ENCODE measurements at regions not wholly inside any gene's neighbourhood (a gene's known extent, or its start where the extent isn't known, plus 50 kb on each side); places are given as distances from the start of the nearest gene placed in this dataset.
"Not testable (repeated sequence)": the region's sequence is repeated elsewhere in the genome, so short reads cannot be mapped to it uniquely, and the experiment has no call there.

- POLR2A ChIA-PET: no interaction called here
- TF ChIP-seq CTCF (IDR thresholded peaks at IDR 0.05; ENCODE audit: insufficient read depth, low read length, missing control alignments): no peak
- DNase-seq (ENCODE audit: low read depth, low spot score): no peak
- no peak overlapping the region for H3K4me3 ChIP-seq (ENCODE audit: low read depth, low read length)
- CTCF ChIA-PET: no interaction called here
Measured at GRCh38 chr12:66751432-66752113, 72.7 kb upstream of the GRIP1 start.

GRCh38 chr12:66753810-66754209 is 74.9 kb upstream of the GRIP1 start:
- POLR2A ChIA-PET: no interaction called here
- TF ChIP-seq CTCF (IDR thresholded peaks at IDR 0.05; ENCODE audit: insufficient read depth, low read length, missing control alignments): no peak
- no peak overlapping the region for H3K4me3 ChIP-seq (ENCODE audit: low read depth, low read length)
- DNase-seq (ENCODE audit: low read depth, low spot score): no peak
- CTCF ChIA-PET: no interaction called here

- H3K4me3 ChIP-seq (ENCODE audit: low read depth, low read length): no peak overlapping the region
- ChIA-PET CTCF (no interaction called here), POLR2A (no interaction called here)
- no peak for TF ChIP-seq CTCF (IDR thresholded peaks at IDR 0.05; ENCODE audit: insufficient read depth, low read length, missing control alignments)
- DNase-seq (ENCODE audit: low read depth, low spot score): no peak
Measured at GRCh38 chr12:66755727-66756395, 77.0 kb upstream of the GRIP1 start.

- ChIA-PET POLR2A (no interaction called here), CTCF (no interaction called here)
- no peak for DNase-seq (ENCODE audit: low read depth, low spot score)
- TF ChIP-seq CTCF (IDR thresholded peaks at IDR 0.05; ENCODE audit: insufficient read depth, low read length, missing control alignments): no peak
- H3K4me3 ChIP-seq (ENCODE audit: low read depth, low read length): no peak overlapping the region
Measured at GRCh38 chr12:66756631-66757030, 77.8 kb upstream of the GRIP1 start.

- DNase-seq (ENCODE audit: low read depth, low spot score); CTCF ChIA-PET; POLR2A ChIA-PET; H3K4me3 ChIP-seq (ENCODE audit: low read depth, low read length): not testable (repeated sequence)
Measured at GRCh38 chr12:66760122-66760521, 81.2 kb upstream of the GRIP1 start.

GRCh38 chr12:66763467-66763866 is 84.6 kb upstream of the GRIP1 start:
- CTCF ChIA-PET: no interaction called here
- TF ChIP-seq CTCF (IDR thresholded peaks at IDR 0.05; ENCODE audit: insufficient read depth, low read length, missing control alignments): no peak
- POLR2A ChIA-PET: no interaction called here

GRCh38 chr12:66765204-66765603 is 86.3 kb upstream of the GRIP1 start:
- no peak overlapping the region for H3K4me3 ChIP-seq (ENCODE audit: low read depth, low read length)
- no peak for DNase-seq (ENCODE audit: low read depth, low spot score)
- CTCF ChIA-PET: no interaction called here
- POLR2A ChIA-PET: no interaction called here
- TF ChIP-seq CTCF (IDR thresholded peaks at IDR 0.05; ENCODE audit: insufficient read depth, low read length, missing control alignments): no peak

More at GRCh38 chr12:66763467-66763866, 84.6 kb upstream of the GRIP1 start:
- no peak for DNase-seq (ENCODE audit: low read depth, low spot score)
- H3K4me3 ChIP-seq (ENCODE audit: low read depth, low read length): no peak overlapping the region
